HepG2 (cell line): ENCODE measurements at regions not wholly inside any gene's neighbourhood (a gene's known extent, or its start where the extent isn't known, plus 50 kb on each side); places are given as distances from the start of the nearest gene placed in this dataset.

Experiments
- KAT7 ChIP-seq: IDR thresholded peaks from 2 replicates; pipeline ENCODE4 v1.6.1; 2018; ENCODE audit warnings: borderline replicate concordance, missing compliant biosample characterization
- MXI1 ChIP-seq: IDR thresholded peaks from 3 replicates; pipeline ENCODE4 v1.6.1; 2012; ENCODE audit warnings: low read depth, low read length, inconsistent platforms, borderline replicate concordance
- NFE2L2 ChIP-seq: fragments of 150-350 bp; IDR thresholded peaks from 2 replicates; pipeline ENCODE4 v1.6.1; 2014; ENCODE audit warnings: low read length
- POLR2A ChIP-seq, 2 experiments: IDR thresholded peaks; 2 replicates each; pipeline ENCODE4 v1.6.1; 2011; ENCODE audit warnings: low read depth in 2 of 2, low read length in 2 of 2, mild to moderate bottlenecking in 1 of 2, moderate library complexity in 1 of 2; ENCODE audit not compliant: insufficient read depth in 1 of 2
- POLR2AphosphoS2 ChIP-seq: IDR thresholded peaks from 2 replicates; pipeline ENCODE4 v1.6.1; 2011; ENCODE audit warnings: low read depth, low read length, improper control_type of control experiment
- ZFP1 ChIP-seq: IDR thresholded peaks from 2 replicates; pipeline ENCODE4 v1.6.1; 2016
- ZNF558 ChIP-seq: sonication (generic); formaldehyde crosslinking; IDR thresholded peaks from 2 replicates; pipeline ENCODE4 v1.9.0; 2022; ENCODE audit warnings: mild to moderate bottlenecking, missing genetic modification reagents, borderline replicate concordance
- ZNF563 ChIP-seq: sonication (generic); formaldehyde crosslinking; IDR thresholded peaks from 2 replicates; pipeline ENCODE4 v1.8.0; 2022; ENCODE audit warnings: mild to moderate bottlenecking, moderate library complexity, missing genetic modification reagents
- ZNF792 ChIP-seq: IDR thresholded peaks from 2 replicates; pipeline ENCODE4 v1.6.1; 2016
- TF ChIP-seq, protein P1 (sequence below): sonication (generic); formaldehyde crosslinking; IDR thresholded peaks from 2 replicates; pipeline ENCODE4 v1.4.0; 2020; ENCODE audit warnings: missing genetic modification reagents, borderline replicate concordance
- TF ChIP-seq, protein P2 (sequence below): sonication (generic); formaldehyde crosslinking; IDR thresholded peaks from 2 replicates; pipeline ENCODE4 v1.4.0; 2020; ENCODE audit warnings: missing genetic modification reagents

DNA sequence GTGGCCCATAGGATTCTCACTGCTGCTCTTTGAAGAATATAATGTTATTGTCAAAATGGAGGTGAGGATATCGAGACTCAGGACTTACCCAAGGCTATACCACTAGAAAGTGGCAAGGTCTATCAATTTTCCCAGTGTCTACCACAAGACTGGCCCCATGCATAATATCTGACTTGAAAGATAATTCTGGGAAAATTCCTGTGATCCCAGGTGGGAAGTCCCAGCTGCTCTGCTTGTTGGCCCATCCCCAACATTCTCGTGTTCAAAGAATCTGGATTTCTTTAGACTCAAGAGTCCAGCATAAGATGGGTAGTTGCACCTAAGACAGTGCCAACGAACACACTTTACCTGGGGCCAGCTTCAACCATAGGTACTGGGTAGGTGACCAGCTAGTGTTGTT, 120.7 kb upstream of the DTNBP1 start:
- TF ChIP-seq ZNF792 (CRISPR knock-in tag) (no peak), ZFP1 (CRISPR knock-in tag) (no peak), ZNF563 (CRISPR knock-in tag) (no peak), POLR2AphosphoS2 (no peak), ZNF558 (no peak), POLR2A (IDR thresholded peaks at IDR 0.05; ENCODE audit: insufficient read depth in 1 of 2, low read depth in 2 of 2, low read length in 2 of 2) (no peak), MXI1 (no peak), KAT7 (CRISPR knock-in tag) (no peak), NFE2L2 (no peak)
- TF ChIP-seq, protein P1, sequence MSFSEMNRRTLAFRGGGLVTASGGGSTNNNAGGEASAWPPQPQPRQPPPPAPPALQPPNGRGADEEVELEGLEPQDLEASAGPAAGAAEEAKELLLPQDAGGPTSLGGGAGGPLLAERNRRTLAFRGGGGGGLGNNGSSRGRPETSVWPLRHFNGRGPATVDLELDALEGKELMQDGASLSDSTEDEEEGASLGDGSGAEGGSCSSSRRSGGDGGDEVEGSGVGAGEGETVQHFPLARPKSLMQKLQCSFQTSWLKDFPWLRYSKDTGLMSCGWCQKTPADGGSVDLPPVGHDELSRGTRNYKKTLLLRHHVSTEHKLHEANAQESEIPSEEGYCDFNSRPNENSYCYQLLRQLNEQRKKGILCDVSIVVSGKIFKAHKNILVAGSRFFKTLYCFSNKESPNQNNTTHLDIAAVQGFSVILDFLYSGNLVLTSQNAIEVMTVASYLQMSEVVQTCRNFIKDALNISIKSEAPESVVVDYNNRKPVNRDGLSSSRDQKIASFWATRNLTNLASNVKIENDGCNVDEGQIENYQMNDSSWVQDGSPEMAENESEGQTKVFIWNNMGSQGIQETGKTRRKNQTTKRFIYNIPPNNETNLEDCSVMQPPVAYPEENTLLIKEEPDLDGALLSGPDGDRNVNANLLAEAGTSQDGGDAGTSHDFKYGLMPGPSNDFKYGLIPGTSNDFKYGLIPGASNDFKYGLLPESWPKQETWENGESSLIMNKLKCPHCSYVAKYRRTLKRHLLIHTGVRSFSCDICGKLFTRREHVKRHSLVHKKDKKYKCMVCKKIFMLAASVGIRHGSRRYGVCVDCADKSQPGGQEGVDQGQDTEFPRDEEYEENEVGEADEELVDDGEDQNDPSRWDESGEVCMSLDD (CRISPR knock-in tag) = no peak
- TF ChIP-seq, protein P2, sequence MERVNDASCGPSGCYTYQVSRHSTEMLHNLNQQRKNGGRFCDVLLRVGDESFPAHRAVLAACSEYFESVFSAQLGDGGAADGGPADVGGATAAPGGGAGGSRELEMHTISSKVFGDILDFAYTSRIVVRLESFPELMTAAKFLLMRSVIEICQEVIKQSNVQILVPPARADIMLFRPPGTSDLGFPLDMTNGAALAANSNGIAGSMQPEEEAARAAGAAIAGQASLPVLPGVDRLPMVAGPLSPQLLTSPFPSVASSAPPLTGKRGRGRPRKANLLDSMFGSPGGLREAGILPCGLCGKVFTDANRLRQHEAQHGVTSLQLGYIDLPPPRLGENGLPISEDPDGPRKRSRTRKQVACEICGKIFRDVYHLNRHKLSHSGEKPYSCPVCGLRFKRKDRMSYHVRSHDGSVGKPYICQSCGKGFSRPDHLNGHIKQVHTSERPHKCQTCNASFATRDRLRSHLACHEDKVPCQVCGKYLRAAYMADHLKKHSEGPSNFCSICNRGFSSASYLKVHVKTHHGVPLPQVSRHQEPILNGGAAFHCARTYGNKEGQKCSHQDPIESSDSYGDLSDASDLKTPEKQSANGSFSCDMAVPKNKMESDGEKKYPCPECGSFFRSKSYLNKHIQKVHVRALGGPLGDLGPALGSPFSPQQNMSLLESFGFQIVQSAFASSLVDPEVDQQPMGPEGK (CRISPR knock-in tag) = no peak
